ENCODE measurements at regions not wholly inside any gene's neighbourhood (a gene's known extent, or its start where the extent isn't known, plus 50 kb on each side); places are given as distances from the start of the nearest gene placed in this dataset.

GRCh38 chr9:109918339-109919163, 138.6 kb downstream of the PALM2AKAP2 start:
- TF ChIP-seq, protein P1, sequence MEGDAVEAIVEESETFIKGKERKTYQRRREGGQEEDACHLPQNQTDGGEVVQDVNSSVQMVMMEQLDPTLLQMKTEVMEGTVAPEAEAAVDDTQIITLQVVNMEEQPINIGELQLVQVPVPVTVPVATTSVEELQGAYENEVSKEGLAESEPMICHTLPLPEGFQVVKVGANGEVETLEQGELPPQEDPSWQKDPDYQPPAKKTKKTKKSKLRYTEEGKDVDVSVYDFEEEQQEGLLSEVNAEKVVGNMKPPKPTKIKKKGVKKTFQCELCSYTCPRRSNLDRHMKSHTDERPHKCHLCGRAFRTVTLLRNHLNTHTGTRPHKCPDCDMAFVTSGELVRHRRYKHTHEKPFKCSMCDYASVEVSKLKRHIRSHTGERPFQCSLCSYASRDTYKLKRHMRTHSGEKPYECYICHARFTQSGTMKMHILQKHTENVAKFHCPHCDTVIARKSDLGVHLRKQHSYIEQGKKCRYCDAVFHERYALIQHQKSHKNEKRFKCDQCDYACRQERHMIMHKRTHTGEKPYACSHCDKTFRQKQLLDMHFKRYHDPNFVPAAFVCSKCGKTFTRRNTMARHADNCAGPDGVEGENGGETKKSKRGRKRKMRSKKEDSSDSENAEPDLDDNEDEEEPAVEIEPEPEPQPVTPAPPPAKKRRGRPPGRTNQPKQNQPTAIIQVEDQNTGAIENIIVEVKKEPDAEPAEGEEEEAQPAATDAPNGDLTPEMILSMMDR (IDR thresholded peaks at IDR 0.05) = no peak
- no peak for TF ChIP-seq POLR2A (IDR thresholded peaks at IDR 0.05)
